Retinal pigment epithelial cell (primary cell): ENCODE measurements at regions not wholly inside any gene's neighbourhood (a gene's known extent, or its start where the extent isn't known, plus 50 kb on each side); places are given as distances from the start of the nearest gene placed in this dataset.

Experiments used
- DNase-seq: peaks from one replicate; pipeline ENCODE4 v3.0.0-alpha.2; 2010; ENCODE audit warnings: low read depth
- H3K4me3 ChIP-seq: 2 replicates; pipeline ENCODE4 v1.5.1; 2011; ENCODE audit warnings: mild to moderate bottlenecking, low read length, control low read depth, moderate library complexity
- TF ChIP-seq, protein P1 (sequence below): conservative IDR thresholded peaks from 2 replicates; pipeline ENCODE4 v1.5.1; 2011; ENCODE audit warnings: low read depth, low read length, control low read depth, inconsistent platforms

DNA sequence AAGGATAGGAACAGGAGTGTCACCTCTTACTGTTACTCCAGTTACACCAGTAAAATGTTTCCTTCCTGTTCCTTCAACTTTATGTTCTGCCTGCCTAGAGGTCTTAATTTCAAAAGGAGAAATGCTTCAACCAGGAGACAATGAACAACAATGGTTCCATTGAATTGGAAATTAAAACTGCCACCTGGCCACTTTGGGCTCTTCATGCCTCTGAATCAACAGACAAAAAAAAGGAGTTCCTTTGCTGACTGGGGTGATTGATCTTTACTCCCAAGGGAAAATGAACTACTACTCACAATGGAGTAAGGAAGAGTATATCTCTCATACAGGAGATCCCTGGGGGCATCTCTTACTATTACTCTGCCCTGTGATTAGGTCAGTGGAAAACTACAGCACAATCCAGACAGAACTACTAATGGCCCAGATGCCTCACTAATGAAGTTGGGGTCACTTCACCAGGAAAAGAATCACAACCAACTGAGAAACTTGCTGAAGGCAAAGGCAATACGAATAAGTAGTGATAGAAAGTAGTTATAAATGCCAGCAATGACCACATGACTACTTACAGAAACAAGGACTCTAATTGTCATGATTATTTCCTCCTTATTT, 76.6 kb upstream of the PRDX6 start:
- no peak for DNase-seq
- H3K4me3 ChIP-seq = no peak overlapping the region
- TF ChIP-seq, protein P1, sequence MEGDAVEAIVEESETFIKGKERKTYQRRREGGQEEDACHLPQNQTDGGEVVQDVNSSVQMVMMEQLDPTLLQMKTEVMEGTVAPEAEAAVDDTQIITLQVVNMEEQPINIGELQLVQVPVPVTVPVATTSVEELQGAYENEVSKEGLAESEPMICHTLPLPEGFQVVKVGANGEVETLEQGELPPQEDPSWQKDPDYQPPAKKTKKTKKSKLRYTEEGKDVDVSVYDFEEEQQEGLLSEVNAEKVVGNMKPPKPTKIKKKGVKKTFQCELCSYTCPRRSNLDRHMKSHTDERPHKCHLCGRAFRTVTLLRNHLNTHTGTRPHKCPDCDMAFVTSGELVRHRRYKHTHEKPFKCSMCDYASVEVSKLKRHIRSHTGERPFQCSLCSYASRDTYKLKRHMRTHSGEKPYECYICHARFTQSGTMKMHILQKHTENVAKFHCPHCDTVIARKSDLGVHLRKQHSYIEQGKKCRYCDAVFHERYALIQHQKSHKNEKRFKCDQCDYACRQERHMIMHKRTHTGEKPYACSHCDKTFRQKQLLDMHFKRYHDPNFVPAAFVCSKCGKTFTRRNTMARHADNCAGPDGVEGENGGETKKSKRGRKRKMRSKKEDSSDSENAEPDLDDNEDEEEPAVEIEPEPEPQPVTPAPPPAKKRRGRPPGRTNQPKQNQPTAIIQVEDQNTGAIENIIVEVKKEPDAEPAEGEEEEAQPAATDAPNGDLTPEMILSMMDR = no peak

DNA sequence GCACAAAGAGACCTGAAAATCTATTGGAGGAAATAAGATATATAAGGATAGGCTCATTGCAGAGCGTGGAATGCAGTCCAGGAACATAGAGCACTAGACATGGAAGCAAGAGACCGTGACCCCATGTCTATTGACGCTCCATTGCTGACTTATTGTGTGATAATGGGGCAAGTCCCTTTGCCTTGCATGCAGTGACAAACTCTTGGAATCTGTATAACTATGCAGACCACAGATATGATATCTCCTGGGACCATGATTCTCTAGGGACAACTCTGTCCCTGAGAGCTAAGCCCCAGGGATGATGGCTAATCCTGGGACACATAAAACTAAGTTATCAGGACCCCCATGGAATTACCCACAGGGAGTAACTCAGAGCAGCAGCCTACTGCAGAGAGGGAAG, 73.1 kb upstream of the PRDX6 start:
- TF ChIP-seq, protein P1 = no peak
- DNase-seq = no peak
- H3K4me3 ChIP-seq = no peak overlapping the region

DNA sequence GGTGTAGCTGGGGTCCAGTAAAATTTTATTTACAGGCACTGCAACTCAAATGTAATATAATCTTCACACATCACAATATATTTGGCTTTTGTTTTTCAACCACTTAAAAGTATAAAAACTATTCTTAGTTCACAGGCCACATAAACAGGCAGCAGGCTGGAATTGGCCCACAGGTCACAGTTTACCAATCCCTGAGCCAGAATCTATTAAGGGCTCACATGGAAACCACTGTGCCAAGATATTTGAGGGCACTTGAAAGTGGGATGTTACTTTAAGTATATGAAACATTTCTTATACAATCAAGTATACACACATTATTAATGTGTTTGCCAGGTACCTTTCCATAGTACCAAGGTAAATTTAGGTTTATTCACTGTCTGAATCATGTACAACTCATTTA, 71.9 kb upstream of the PRDX6 start:
- TF ChIP-seq, protein P1 = no peak
- H3K4me3 ChIP-seq = no peak overlapping the region
- DNase-seq = no peak

DNA sequence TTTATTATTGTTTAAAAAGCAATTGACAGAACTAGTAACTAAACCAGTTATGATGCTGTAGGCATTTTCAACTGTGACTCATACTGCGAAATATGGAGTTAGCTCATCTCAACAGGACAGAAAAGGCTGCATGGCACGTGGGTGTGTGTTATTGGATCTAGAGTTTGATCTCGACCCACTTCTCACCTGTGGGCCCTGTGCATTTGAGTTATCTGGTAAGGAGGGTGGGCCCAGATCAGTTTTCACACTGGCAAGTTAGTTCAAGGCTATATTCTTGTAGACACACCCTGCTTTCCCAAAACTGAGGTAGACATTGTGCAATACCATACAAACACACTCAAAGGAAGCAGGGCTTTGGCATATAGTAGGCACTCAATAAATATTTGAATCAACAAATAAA, 71.3 kb upstream of the PRDX6 start:
- TF ChIP-seq, protein P1 = no peak
- no peak overlapping the region for H3K4me3 ChIP-seq
- no peak for DNase-seq

DNA sequence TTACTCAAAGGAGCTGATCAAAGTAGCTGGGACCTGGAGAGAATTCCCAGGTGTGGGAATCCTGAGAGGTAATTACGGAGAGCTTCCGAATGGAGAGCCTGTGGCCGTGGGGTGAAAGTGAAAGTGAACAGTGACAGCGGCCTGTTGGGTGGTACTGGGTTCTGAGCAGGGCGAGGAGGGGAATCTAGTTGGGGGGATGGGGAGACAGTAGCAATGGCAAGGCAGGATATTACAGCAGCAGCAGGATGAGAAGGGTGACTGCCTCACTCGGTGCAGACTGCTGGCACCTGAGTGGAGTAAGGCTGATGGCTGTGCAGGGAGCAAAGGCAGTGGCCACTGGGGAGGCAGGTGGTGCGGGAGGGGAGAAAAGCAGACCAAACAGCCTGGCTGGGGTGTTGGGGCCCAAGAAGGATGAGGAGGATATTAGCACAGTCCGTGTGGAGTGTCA, 70.3 kb upstream of the PRDX6 start:
- TF ChIP-seq, protein P1 = no peak

DNA sequence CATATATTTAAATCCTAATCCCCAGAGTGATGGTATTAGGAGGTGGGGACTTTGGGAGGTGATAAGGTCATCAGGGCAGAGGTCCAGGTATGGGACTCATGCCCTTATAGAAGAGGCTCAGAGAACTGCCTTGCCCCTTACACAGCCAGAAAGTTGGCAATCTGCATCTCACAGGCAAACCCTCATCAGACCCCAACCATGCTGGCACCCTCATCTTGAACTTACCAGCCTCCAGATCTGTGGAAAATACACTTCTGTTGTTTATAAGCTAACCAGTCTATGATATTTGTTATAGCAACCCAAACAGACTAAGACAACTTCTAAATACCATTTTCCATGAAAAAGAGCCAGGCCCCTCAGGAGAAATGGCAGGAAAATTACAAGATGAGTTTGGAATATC, 69.3 kb upstream of the PRDX6 start:
- no peak overlapping the region for H3K4me3 ChIP-seq
- DNase-seq = no peak
- TF ChIP-seq, protein P1 = no peak

More for the DNA sequence above, 70.3 kb upstream of the PRDX6 start:
- no peak for DNase-seq
- H3K4me3 ChIP-seq = no peak overlapping the region

DNA sequence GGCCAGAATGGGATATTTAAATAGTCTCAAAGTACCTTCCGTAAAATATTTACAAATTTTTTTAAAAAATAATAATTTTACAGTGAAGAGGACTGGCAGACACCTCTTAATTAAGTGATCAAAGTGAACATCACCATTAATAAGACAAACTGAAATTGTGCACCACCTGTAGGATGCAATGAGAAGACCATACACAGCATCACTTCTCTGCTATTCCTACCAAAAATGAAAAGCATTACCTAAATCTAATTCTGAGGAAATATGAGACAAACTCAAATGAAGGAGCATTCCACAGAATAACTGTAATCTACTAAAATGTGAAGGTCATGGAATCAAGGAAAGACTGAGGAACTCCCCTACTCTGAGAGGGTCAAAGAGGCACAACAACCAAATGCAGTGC, 68.2 kb upstream of the PRDX6 start:
- DNase-seq = no peak
- H3K4me3 ChIP-seq = no peak overlapping the region
- TF ChIP-seq, protein P1 = no peak
